Right forelimb (tissue), 1 donor: ENCODE measurements at regions not wholly inside any gene's neighbourhood (a gene's known extent, or its start where the extent isn't known, plus 50 kb on each side); places are given as distances from the start of the nearest gene placed in this dataset.

ENCODE experiments used
- DNase-seq: peaks from one replicate; pipeline ENCODE4 v3.0.0-alpha.2; 2018

GRCh38 chr4:24279469-24279868 lies 304.9 kb downstream of the DHX15 start:
- DNase-seq = no peak

DNA sequence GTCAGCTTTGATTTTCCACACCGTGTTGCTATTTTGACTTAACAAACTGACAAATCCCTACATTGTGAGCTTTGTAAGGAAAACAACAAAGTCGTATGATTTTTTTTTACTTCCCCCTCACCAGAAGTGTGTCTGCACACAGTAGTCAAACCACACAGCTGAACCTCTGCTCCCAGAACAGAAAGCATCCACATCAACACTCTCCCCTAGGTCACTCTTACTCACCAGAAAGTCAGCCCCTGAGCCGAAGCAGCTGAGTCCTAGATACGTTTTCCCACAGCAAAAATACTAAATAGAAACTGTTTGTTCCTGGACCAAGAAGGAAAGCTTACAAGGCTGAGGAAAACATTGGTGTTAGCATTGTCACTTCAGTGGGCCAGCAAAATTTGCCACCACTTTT lies 305.7 kb downstream of the DHX15 start:
- no peak for DNase-seq

GRCh38 chr4:24274381-24274941 lies 309.9 kb downstream of the DHX15 start:
- DNase-seq = no peak

- no peak for DNase-seq
These were observed 311.2 kb downstream of the DHX15 start for GRCh38 chr4:24273136-24273535.

DNA sequence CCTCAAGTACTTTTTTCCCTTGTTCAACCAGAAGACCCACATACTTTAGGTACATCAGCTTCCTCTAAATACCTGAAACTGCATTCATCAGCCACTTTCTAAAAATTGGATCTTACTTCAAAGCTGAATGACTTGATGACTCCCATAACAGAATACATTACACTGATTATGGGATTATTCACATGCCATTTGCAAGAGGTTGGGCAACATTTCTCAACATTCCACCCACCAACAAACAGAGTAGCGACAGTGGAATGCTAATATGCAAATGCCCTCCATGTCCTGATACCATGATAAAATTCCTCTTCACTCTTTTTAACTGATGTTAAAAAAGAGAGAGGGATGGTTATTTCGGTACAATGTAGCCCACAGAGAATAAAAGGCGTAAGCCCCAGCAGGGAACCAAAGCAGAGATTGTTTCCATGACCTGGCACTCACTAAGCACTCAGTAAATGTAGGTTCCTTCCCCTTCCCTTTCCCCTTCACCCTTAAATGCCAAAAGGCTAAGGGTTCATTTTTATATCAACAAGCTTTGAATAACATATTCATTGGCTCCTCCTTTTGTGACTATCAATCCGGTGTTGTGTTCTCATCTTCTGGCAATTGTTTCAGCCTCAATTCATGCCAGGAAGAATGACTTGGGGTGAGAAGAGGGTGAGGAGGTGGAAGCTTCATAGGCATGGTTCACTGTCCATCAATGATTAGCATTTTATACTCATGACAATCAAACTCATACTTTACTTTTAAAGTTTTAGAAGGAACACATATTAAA lies 317.2 kb downstream of the DHX15 start:
- no peak for DNase-seq

DNA sequence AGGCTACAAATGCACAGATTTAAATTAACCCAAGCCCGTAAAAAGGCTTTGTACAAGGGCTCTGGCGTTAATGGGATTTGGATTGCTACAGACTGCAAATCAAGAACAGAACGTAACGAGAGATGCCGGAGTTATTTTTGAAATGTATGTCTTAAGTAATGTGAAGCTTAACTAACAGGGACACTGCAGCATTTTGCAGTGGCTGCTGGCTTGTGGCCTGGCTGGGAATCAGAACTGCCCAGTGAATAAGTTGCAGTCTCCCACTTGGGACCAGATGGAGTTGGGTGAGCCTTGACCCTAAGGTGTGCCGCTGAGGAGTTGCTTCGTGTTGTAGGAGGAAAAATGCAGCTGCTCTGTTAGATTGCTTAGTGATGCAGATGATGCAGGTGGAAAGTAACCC lies 318.4 kb downstream of the DHX15 start:
- DNase-seq = no peak

DNA sequence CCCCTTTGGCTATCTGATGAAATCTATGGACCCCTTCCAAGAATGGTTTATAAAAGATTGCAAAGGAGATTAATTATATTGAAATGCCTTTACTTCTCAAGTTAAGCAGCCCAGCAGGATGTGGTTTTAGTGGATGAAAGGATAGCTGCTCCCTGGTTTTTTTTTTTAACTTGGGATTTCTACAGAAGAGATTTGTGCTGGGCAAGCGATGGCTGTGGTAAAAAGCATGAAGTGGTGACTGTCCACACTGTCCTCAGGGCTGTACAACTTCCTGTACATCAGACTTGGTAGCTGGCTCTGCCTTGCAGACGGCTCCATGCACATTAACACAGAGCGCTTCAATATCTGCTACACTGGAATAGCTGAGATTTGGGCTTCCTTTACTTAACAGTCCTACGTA lies 321.7 kb downstream of the DHX15 start:
- no peak for DNase-seq

DNA sequence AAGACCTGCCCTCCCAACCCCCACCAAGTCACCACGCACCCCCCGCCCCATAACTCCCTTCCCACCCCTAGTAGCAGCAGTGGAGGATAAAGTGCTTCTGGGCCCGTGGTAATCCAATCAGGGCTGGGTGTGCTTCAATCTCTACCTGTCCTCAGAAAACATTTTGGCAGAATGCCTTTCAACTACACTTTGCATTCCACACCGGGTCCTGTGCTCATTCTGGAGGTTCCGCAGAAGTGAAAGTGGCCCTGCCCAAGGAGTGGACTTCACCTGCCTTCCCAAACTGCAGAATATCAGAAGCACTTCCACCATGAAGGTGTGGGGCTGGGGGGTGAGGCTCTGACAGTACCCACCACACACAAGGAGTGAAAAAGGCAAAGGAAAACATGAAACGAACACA lies 322.3 kb downstream of the DHX15 start:
- no peak for DNase-seq

- DNase-seq = no peak
These were observed 323.3 kb downstream of the DHX15 start for GRCh38 chr4:24260923-24261564.

DNA sequence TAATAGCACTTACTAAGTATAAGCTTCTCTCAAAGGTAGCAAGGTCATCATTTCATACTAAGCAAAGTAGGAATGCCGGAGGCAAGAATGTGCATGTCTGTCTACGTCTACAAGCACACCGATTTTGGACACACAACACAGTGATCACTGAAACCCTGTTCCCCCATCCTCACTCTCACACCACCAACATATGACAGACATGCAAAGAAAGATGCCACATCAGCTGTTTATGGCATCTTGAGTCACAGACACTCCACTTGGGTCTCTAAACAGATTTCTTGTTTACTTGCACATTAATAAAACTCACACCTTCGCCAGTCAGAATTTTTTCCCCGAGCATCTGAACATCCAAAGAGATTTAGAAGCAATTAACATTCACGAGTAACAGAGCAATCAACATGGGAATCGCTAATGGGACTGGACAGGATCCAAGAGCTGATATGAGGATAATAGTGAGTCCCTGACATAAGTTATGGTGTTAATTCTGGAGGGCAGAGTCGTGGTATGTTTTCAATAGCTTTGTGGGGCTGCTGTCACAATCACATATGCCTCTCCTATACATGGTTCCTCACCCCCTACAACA lies 324.1 kb downstream of the DHX15 start:
- DNase-seq = no peak

DNA sequence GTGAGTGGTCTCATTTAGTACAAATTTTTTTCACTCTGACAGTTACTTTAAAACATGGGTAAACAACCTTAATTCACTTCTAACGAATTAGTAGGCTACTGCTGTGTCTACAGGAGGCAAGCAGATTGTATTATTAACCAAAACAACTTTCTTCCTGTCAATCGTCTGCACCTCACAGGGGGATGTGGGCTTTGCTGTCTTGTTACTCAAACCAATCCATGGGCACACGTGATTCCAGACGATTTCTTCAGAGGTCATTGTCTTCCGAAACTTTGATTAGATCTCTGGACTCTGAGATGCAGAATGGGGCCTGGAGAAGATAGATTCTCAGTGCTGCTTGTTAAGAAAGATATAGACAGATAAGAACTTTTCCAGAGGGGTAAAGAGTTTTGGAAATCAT lies 327.8 kb downstream of the DHX15 start:
- DNase-seq = no peak

GRCh38 chr4:24256066-24256465 lies 328.3 kb downstream of the DHX15 start:
- no peak for DNase-seq

GRCh38 chr4:24252121-24252520 lies 332.2 kb downstream of the DHX15 start:
- no peak for DNase-seq

DNA sequence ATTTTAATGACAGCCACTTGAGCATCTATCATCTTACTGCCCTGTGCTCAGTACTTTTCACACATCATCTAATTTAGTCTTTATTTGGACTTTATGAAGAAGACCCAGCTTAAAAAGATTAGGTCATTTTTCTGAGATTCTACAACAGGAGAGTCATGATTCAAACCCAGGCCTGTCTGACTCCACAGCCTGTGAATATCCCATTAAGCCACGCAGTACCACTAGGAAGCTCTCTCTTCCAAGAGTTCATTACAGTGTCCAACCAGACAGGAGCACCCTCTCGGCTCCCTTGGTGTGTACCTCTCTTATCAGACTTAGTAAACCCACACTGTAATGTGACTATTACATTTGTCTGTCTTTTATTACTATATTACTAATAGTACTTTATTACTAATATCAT lies 332.8 kb downstream of the DHX15 start:
- no peak for DNase-seq

DNA sequence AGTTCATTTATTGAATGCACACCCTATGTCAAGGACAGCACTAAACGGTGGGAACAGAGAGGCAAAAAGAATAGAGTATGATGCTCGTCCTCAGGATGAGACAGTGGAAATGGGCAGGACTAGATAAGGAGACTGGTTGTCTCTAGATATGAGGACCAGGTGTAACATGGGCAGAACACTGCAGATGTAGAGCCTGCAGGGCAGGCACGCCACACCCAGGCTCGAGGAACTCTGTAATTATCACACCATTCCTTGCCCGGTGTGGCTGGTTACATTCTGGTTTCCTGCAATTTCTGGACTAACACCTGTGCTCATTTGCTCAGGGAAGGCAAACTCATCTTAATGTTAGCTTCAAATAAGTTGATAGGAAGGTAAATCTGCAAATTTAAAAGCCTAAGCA lies 334.4 kb downstream of the DHX15 start:
- DNase-seq = no peak

- DNase-seq = peak; percentile 59
These were observed 335.4 kb downstream of the DHX15 start for GRCh38 chr4:24248674-24249630.

GRCh38 chr4:24245491-24245820 lies 338.9 kb downstream of the DHX15 start:
- peak; percentile 59 for DNase-seq

DNA sequence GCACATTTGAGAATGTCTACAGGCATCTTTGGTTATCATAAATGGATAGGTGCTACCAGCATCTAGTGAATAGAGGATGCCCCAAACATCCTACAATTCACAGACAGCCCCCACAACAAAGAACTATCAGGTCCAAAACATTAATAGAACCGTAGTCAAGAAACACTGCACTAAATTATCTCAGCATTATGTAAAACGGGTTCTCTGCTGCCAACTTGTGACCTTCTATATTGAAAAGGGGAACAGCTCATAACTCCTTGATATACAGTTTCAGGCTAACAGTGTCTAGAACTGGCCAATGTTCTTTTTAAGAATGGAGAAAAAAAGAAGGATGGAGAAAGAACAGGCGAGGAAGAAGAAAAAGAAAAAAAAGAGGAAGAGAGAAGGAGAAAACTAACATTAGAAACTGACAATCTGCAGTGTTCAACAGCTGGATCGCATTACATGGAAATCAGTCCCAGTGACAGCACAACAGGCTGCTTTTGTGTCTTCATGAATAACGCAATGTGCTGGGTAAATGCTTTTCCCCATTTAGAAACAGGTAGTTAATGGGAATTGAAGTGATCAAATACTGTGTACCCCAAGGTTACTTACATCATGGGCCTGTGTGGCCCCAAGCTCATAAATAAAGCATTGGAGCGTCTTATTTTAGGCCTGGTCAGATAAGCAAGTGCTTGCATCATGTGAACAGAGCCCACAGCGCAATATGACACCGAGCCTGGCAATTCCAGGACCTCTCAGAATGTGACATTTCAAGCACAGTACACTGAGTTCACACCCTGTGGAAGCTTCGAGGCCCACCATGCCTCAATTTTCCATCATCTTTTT lies 339.5 kb downstream of the DHX15 start:
- DNase-seq = peak; percentile 62

- no peak for DNase-seq
These were observed 340.7 kb downstream of the DHX15 start for GRCh38 chr4:24243641-24244040.

GRCh38 chr4:24241511-24241910 lies 342.8 kb downstream of the DHX15 start:
- DNase-seq = no peak

- no peak for DNase-seq
These were observed 343.7 kb downstream of the DHX15 start for GRCh38 chr4:24240655-24241054.

DNA sequence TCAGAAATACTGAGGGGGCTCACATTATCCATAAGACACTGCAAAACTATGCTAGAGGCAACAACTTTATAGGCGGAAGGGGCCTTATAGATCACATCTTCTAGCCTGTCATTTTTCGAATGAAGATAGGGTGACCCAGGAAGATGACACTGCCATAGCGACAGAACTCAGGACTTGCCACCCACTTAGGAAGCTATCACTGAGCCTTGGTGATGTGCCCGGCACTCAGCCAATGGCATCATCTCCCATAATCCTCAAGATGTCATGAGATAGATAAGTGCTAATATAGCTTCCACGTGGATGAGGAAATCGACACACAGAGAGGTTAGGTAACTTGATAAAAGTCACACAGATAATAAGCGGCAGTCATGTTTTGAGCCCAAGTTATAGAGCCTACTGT lies 346.6 kb downstream of the DHX15 start:
- DNase-seq = no peak
